Urinary bladder (tissue), 3 donors: ENCODE measurements at regions not wholly inside any gene's neighbourhood (a gene's known extent, or its start where the extent isn't known, plus 50 kb on each side); places are given as distances from the start of the nearest gene placed in this dataset.
"Not testable (repeated sequence)": the region's sequence is repeated elsewhere in the genome, so short reads cannot be mapped to it uniquely, and the experiment has no call there.

Source experiments
- DNase-seq: peaks from one replicate; pipeline ENCODE4 v3.0.0-alpha.2; 2015; ENCODE audit errors: extremely low spot score
- H3K27ac ChIP-seq: one replicate; pipeline ENCODE4 v1.5.1; 2013; ENCODE audit warnings: low read depth, mild to moderate bottlenecking, moderate library complexity
- H3K36me3 ChIP-seq: one replicate; pipeline ENCODE4 v1.6.1; 2013; ENCODE audit warnings: mild to moderate bottlenecking, moderate library complexity; ENCODE audit not compliant: insufficient read depth
- H3K4me1 ChIP-seq: one replicate; pipeline ENCODE4 v1.6.1; 2013; ENCODE audit warnings: mild to moderate bottlenecking, moderate library complexity; ENCODE audit not compliant: insufficient read depth
- H3K4me3 ChIP-seq: one replicate; pipeline ENCODE4 v1.5.1; 2013; ENCODE audit warnings: low read depth, low read length
- WGBS: extraction: QIAGEN DNeasy Blood & Tissue Kit; methylation state at CpG from one replicate; pipeline ENCODE4 v1.1.7; 2013; 5-methylcytosine and 5-hydroxymethylcytosine counted together
- donor health status: healthy with polysubstance abuse.
- donor health status: healthy.

DNA sequence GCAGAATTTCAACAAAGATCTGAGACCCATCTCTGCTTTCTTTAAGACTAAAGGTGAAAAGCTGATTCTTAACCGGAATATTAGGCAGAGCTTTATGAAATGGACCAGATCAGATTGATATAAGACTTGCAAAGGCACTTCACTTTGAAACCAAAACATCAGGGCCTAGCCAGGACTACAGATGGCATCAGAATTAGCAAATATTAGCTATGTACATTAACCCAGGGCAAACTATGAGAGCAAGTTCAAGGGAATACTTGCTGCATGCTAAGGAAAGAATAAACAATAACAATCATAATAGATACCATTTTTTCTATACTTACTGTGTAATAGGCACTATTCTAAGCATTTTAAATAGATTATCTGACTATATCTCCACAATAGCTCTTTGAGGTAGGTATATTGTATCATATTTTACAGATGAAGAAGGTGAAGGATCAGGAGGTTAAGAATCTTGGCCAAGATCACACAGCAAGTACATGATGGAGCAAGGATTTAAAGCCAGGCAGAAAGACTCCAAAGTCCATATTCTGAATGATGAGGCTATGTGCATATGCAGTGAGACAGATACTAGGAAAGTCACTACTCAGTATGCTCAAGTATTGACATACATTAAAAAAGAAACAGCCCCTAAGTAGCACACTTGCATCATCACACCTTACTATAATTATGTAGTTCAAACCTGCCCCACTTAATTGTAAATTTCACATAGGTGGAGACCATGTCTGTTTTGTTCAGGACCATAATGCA is 209.3 kb upstream of the PKN2 start:
- no peak overlapping the region for H3K27ac ChIP-seq
- H3K4me3 ChIP-seq: no peak overlapping the region
- no peaks in the 10 kb centered on the region for H3K36me3 ChIP-seq
- no peaks in the 10 kb centered on the region for H3K4me1 ChIP-seq
- WGBS: 87% methylated on average over 1 of the region's 1 CpG
- no peak for DNase-seq

DNA sequence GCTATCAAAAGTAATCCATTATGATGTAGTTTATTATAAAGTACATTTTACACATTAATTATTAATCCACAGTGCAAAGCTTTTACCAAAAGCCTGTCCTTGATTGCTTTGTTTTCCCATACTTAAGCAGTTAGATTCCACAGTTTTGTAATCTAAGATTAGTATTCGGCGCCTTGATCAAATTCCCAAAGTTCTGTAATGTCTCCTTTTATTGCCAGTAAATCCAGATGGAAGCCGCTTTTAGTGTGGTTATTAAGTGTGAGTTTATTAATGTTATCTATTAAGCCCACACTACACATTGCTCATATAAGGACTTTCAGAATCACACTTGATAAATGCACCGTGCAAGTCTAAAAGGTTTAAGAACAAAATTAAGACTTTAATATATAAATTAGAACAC is 199.2 kb upstream of the PKN2 start:
- no peaks in the 10 kb centered on the region for H3K4me1 ChIP-seq
- 94% methylated on average over 4 of the region's 4 CpGs for WGBS
- no peak overlapping the region for H3K4me3 ChIP-seq
- H3K27ac ChIP-seq: no peak overlapping the region
- no peak for DNase-seq
- no peaks in the 10 kb centered on the region for H3K36me3 ChIP-seq

DNA sequence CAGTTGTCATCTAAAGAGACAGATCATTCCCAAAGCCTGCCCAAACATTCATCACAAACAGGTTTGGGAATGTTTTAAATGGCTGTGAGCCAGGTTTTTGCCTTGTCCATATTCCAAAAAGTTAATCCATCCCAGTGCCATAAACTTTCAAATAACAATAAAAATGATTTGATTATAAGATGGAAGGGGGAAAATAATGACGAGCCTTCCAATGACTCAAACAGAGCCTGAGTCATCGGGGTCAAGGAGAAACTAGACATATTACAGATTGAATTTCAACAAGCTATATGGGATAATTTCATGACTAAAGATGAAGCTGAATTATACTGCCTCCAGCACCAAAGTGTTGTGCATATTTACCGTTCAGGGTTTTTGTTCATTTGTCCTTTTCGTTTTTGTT is 195.8 kb upstream of the PKN2 start:
- WGBS: 61% methylated on average over 4 of the region's 4 CpGs
- Histone ChIP-seq H3K4me3 (no peak overlapping the region), H3K27ac (no peak overlapping the region), H3K36me3 (no peaks in the 10 kb centered on the region), H3K4me1 (no peaks in the 10 kb centered on the region)
- no peak for DNase-seq

DNA sequence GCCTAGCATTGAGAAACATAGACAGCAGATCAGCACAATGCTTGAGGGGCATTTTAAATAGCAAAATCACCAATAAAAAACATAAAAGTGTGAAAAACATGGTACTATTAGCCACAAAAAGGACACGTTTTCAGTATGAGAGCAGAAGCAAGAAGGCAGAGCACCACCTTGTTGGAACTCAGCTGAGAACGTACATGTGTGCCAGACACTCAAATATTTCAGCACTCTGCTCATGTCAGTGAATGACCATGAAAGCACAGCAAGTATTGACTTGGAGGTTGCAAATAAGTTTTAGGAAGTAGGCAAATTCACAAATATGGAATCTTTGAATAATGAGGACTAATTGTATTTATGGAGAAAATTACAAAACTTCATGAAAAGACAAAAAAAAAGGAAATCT is 193.4 kb upstream of the PKN2 start:
- H3K4me1 ChIP-seq: no peaks in the 10 kb centered on the region
- no peak overlapping the region for H3K27ac ChIP-seq
- H3K36me3 ChIP-seq: no peaks in the 10 kb centered on the region
- WGBS: 65% methylated on average over 2 of the region's 2 CpGs
- H3K4me3 ChIP-seq: no peak overlapping the region
- DNase-seq: no peak

DNA sequence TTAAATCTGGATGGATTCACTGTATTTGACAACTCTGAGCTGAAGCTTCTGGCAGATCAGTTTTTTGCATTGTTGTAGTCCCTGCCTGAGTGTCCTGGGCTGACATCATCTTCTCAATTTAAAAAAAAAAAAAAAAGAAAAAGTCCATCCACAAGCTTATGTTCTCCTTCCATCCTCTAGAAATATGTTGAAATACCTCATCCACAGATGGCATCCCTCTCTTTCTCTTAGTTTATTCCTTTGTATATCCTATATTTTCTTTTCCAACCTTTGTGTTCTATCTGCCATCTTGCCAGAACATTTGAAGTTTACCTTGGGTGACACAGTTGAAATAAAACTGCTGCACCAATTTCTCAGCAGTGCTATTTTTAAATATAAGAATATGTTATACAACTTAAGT is 184.4 kb upstream of the PKN2 start:
- no peak for DNase-seq
- Histone ChIP-seq H3K4me1 (no peaks in the 10 kb centered on the region), H3K27ac (no peak overlapping the region)

DNA sequence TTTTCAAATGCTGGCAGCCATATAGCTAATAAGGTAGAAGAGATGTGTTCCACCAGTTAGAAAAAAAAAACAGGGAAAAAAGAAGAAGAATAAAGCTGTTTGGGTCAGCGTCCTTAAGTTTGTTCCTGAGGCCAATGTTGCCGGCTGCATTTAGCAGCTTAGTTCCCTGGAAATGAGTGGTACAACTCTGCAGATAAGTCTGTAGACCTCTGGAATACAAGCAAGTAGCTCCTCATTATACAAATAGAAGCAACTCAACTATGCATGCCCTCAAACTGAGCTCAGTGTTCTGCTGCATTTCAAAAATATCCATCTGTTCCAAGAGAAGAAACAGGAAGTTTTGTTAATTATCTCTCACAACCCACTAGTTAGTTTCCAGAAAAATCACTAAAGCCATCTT is 181.2 kb upstream of the PKN2 start:
- Histone ChIP-seq H3K4me1 (no peaks in the 10 kb centered on the region), H3K27ac (no peak overlapping the region), H3K4me3 (no peak overlapping the region), H3K36me3 (no peaks in the 10 kb centered on the region)
- no peak for DNase-seq
- 77% methylated on average over 2 of the region's 2 CpGs for WGBS

More for the DNA sequence above, 184.4 kb upstream of the PKN2 start:
- H3K4me3 ChIP-seq: no peak overlapping the region
- H3K36me3 ChIP-seq: no peaks in the 10 kb centered on the region

DNA sequence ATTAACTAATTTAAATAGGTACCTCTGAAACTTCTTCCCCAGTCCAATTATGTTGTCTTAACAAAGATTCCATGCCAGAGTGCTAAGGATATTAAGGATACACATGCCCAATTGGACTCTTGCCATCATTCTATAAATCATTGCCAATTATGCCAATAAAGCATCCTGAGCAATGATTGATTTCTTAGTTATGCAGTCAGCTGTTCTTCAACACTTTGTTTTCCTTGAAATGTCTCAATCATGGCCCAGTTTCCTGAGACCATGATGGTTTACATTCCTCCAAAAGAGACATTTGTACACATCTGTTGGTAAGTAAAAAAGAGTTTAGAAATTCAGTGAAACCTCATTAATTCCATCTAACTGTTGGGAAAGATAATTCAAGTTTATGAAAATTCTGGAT is 180.4 kb upstream of the PKN2 start:
- no peaks in the 10 kb centered on the region for H3K36me3 ChIP-seq
- no peak overlapping the region for H3K4me3 ChIP-seq
- no peaks in the 10 kb centered on the region for H3K4me1 ChIP-seq
- DNase-seq: no peak
- no peak overlapping the region for H3K27ac ChIP-seq

DNA sequence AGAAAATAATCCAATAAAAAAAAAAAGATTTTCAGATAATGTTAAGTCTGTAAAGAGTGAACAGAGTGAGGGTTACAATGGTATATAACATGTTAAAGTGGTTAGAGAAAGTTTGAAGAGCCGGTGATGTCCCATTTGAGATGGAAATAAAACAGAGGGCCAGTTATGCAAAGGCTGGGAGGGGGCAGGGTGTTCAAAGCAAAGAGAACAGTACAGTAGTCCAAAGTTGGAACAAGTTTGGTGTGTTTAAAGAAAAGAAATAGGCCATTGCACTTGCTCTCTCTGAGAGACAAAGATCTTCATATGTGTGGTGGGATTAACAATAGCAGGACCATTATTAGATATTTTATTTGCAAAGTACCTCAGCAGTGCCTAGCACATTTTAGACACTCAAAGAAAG is 179.5 kb upstream of the PKN2 start:
- Histone ChIP-seq H3K4me1 (no peaks in the 10 kb centered on the region), H3K4me3 (no peak overlapping the region), H3K27ac (no peak overlapping the region), H3K36me3 (no peaks in the 10 kb centered on the region)
- WGBS: 65% methylated on average over 1 of the region's 1 CpG
- no peak for DNase-seq

DNA sequence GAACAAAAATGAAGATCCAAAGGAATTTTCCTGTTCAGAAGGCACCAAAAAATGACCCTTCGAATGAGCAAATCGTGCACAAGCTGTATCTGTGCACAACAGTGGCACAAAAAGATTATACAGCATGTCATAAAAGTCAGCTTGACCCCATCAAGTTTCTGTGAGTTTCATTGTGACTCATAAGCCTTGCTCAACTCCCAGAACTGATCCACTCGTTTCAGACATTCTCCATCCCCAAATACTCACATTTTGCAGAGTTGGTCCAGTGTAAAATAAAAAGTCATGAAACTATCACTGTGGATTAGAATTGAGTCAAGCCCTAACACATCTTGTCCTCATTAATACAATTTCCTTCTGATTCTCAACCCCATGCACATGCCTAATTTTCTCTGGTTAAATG is 174.7 kb upstream of the PKN2 start:
- Histone ChIP-seq H3K27ac (no peak overlapping the region), H3K36me3 (no peaks in the 10 kb centered on the region), H3K4me3 (no peak overlapping the region), H3K4me1 (no peaks in the 10 kb centered on the region)
- DNase-seq: no peak
- 48% methylated on average over 3 of the region's 3 CpGs for WGBS

DNA sequence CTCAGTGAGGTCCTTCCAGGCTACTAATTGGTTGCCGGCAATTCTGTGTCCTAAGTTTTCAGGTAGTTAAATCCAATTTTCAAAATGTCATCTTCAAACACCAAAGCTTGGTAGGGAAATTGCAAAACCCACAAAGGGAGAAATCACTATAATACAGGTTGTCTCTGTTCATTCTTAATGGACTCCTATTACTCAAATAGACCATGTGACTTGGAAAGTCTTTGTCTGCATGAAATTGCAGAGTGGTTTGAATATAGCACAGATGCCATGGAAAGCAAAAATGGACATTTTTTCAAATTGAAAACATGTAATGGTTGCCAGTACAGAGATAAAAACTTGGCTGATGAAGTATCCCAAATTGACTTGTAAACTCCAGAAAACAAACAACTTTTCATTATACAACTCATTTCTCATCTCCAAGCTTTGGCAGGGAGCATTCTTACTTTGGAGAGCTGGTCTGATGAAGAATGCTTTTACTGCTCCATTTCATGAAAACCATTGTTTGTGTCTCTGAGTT is 169.5 kb upstream of the PKN2 start:
- DNase-seq: no peak
- H3K36me3 ChIP-seq: no peaks in the 10 kb centered on the region
- H3K4me3 ChIP-seq: no peak overlapping the region
- H3K4me1 ChIP-seq: no peaks in the 10 kb centered on the region
- H3K27ac ChIP-seq: no peak overlapping the region
- WGBS: 89% methylated on average over 1 of the region's 1 CpG

DNA sequence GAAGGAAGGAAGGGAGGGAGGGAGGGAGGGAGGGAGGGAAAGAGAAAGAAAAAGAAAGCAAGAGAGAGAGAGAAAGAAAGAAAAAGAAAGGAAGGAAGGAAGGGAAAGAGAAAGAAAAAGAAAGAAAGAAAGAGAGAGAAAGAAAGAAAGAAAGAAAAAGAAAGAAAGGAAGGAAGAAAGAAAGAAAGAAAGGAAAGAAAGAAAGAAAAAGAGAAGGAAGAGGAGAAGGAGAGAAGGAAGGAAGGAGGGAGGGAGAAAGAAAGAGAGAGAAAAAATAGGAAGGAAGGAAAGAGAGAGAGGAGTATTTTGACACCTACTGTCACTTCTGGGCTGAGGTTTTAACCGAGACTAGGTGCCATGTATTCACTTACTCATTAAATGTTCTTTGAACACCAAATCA is 166.6 kb upstream of the PKN2 start:
- H3K27ac ChIP-seq, H3K36me3 ChIP-seq, H3K4me1 ChIP-seq, DNase-seq, H3K4me3 ChIP-seq: not testable (repeated sequence)
- WGBS: 80% methylated on average over 1 of the region's 1 CpG

DNA sequence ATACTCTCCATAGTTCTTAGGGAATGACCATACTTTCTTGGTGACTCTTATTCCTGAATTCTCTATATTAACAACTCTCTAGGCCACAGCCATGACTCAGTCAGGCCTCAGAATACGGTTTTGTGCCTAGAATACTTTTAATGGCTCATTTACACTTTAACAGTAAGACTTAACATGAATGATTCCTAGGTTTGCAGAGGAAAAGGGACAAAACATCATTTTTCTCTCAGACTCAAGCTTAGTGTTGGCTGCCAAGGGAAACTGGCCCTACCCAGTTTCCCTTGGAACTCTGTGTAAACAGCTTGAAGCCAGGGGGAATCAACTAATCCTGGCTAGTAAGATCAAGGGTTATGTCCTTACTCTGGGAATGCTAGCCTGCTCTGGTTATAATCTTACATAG is 164.9 kb upstream of the PKN2 start:
- WGBS: 38% methylated on average over 1 of the region's 1 CpG
- Histone ChIP-seq H3K36me3 (no peaks in the 10 kb centered on the region), H3K4me3 (no peak overlapping the region), H3K4me1 (no peaks in the 10 kb centered on the region), H3K27ac (no peak overlapping the region)
- no peak for DNase-seq

DNA sequence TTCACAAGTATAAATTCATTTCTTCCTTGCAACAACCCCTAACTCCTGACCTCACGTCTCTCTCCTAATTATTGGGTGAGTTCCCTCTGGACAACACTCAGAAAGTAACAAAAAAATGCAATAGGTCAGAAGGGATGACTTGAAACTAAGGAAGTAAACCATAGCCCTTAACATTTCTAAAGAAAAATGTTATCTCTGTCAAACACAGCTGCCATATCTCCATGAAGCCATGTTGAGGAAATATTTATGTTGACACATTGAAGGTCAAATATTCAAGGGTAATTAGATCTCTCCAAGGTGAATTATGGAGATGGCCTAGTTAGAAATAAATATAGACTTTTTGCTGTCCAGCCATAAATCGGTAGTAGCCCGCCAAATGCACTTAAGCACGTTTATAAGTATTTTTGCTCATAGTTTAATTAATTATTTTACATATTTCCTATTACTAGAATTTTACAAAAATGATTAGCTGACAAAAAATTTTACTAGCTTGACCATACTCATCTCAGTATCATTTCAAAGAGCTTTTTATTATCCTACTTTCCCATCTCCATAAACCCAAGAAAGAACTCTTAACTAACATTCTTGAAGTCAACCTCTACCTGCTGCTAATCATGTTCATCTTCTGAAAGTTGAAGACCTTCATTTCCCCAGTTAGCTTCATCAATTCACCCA is 160.1 kb upstream of the PKN2 start:
- DNase-seq: no peak
- H3K36me3 ChIP-seq: no peaks in the 10 kb centered on the region
- H3K4me3 ChIP-seq: no peak overlapping the region
- no peaks in the 10 kb centered on the region for H3K4me1 ChIP-seq
- 82% methylated on average over 4 of the region's 4 CpGs for WGBS
- H3K27ac ChIP-seq: no peak overlapping the region

DNA sequence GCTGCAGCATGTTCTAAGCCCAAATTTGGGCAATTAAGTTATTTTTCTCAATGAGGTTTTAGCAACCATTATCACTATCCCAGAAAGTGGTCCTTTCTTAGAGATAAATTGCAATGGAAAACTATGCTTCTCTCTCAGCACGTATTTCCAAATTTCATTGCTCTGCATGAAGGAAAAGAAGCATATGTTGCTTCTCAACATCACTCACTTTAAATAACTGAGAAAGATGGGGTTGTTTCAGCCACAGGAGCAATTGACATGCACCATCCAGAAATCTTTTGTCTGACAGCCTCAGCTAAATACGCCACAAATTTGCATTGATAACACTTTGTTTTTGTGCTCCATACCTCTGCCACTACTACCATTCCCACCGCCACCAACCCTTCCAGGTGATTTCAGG is 157.6 kb upstream of the PKN2 start:
- Histone ChIP-seq H3K4me3 (no peak overlapping the region), H3K4me1 (no peaks in the 10 kb centered on the region), H3K36me3 (no peaks in the 10 kb centered on the region), H3K27ac (no peak overlapping the region)
- 87% methylated on average over 3 of the region's 3 CpGs for WGBS
- no peak for DNase-seq
